ENCODE measurements at regions not wholly inside any gene's neighbourhood (a gene's known extent, or its start where the extent isn't known, plus 50 kb on each side); places are given as distances from the start of the nearest gene placed in this dataset.

DNA sequence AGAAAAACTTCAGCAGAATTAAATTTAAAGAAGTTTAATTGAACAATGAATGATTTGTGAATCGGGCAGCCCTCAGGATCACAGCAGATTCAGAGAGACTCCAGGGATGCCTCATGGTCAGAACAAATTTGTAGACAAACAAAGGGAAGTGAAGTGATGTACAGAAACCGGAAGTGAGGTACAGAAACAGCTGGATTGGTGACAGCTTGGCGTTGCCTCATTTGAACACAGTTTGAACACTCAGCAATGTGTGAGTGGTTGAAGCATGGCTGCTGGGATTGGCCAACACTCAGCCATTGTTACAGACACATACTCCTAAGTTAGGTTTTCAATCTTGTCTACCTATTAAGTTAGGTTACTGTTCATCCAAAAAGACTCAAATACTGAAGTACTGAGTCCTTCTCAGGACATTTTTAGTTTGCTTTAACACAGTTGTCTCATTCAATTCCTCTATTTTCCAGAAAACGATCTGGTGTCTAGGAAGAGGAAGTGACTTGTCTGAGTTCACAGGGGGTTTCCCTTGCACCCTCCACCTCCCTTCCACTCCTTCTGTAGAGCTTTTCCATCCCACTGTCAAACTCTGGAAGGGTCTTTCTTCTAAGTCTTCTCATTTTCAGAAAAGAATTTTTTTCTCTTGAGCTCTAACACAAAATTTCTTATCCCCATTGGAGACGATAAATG is 137.9 kb downstream of the SLC4A3 start:
- Histone ChIP-seq H3K4me1 (ENCODE audit: control insufficient read depth in 2 of 3, insufficient read depth in 2 of 3, low read depth in 1 of 3, low read length in 3 of 3) (peaks cover 0 to 4% (median 0%) of the 10 kb centered on the region in 3 donors), H3K36me3 (ENCODE audit: control insufficient read depth in 2 of 3, insufficient read depth in 3 of 3, low read length in 3 of 3) (no peaks in the 10 kb centered on the region), H3K4me3 (ENCODE audit: low read length in 3 of 3) (no peak overlapping the region), H3K9ac (ENCODE audit: low read length in 3 of 3) (no peak overlapping the region), H3K27ac (ENCODE audit: low read depth in 2 of 2, low read length in 2 of 2) (no peak overlapping the region), H3K9me3 (ENCODE audit: control insufficient read depth in 2 of 3, insufficient read depth in 1 of 3, low read length in 3 of 3) (no peaks in the 10 kb centered on the region), H3K27me3 (ENCODE audit: control insufficient read depth, insufficient read depth, low read length) (no peaks in the 10 kb centered on the region)
- FAIRE-seq: no peak
- DNase-seq: no peak
- intact Hi-C loops (cut with DNase I): no loop called here
- TF ChIP-seq, protein P1, sequence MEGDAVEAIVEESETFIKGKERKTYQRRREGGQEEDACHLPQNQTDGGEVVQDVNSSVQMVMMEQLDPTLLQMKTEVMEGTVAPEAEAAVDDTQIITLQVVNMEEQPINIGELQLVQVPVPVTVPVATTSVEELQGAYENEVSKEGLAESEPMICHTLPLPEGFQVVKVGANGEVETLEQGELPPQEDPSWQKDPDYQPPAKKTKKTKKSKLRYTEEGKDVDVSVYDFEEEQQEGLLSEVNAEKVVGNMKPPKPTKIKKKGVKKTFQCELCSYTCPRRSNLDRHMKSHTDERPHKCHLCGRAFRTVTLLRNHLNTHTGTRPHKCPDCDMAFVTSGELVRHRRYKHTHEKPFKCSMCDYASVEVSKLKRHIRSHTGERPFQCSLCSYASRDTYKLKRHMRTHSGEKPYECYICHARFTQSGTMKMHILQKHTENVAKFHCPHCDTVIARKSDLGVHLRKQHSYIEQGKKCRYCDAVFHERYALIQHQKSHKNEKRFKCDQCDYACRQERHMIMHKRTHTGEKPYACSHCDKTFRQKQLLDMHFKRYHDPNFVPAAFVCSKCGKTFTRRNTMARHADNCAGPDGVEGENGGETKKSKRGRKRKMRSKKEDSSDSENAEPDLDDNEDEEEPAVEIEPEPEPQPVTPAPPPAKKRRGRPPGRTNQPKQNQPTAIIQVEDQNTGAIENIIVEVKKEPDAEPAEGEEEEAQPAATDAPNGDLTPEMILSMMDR (IDR thresholded peaks at IDR 0.05; ENCODE audit: borderline replicate concordance, extremely low read depth, insufficient read depth): no peak

DNA sequence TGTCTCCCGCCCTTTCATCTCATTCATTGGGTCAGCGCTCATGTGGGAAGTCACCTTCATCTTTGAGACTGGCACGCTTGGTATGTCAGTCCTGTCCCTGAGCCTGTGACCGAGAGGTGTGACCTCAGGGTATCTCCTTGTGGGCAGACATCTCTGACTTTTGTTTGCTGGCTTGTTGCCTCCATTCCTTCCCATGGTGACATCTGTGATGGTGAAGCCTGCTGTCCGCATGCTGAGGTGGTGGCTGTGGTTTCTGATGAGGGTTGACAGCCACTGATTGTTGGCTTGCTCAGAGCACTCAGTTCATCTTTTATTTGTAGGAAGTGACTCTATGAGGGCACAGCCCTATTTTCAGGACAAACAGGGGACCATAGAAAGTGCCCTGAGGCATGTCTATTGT is 139.2 kb downstream of the SLC4A3 start:
- H3K27me3 ChIP-seq (ENCODE audit: control insufficient read depth, insufficient read depth, low read length): no peaks in the 10 kb centered on the region
- FAIRE-seq: no peak
- intact Hi-C loops (cut with DNase I): no loop called here

DNA sequence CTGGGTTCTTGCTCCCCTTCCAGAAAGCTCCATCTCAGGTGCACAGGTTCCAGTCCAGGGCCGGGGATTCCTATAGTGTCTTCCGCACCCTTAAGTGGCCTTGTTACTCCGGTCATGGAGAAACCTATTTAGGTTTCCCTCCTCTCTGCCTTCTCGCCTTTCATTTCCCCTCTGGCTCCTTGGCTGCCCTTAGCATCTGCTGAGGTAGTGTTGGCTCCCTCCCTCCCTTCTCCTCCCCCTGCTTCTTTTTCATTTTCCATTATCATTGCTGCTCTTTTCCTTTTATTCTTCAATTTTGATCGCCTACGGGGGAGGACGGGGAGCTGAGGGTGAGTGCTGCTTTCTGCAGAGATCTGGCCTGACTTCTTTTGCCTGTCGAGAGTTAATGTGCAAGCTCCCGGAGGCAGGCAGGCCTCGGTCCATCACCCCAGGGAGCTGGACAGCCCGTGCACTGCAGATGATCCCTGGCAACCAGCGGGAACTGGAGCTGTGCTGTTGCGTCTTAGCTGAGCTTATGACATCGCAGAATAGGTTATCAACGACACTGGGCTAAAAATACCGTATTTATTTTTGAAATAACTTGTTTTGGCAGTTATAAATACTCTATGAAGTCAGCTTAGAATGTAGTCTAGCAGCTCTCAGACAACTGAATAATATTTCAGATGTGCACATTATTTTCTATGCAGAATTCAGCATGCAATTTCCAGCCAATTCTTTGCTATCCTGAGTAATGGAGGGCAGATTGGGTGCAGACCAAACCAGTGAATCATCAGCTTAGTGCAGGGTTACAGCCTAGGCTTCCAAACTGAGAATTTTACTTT is 141.9 kb downstream of the SLC4A3 start:
- H3K4me3 ChIP-seq (ENCODE audit: low read length in 3 of 3): no peak overlapping the region
- H3K27me3 ChIP-seq (ENCODE audit: control insufficient read depth, insufficient read depth, low read length): no peaks in the 10 kb centered on the region
- H3K27ac ChIP-seq (ENCODE audit: low read depth in 2 of 2, low read length in 2 of 2): no peak overlapping the region
- intact Hi-C loops (cut with DNase I): no loop called here
- H3K4me1 ChIP-seq (ENCODE audit: control insufficient read depth in 2 of 3, insufficient read depth in 2 of 3, low read depth in 1 of 3, low read length in 3 of 3): peaks cover 0 to 4% (median 0%) of the 10 kb centered on the region in 3 donors
- FAIRE-seq (no peak), DNase-seq (peak; percentile 41 to 92 (median 47))
- H3K9me3 ChIP-seq (ENCODE audit: control insufficient read depth in 2 of 3, insufficient read depth in 1 of 3, low read length in 3 of 3): no peaks in the 10 kb centered on the region
- TF ChIP-seq, protein P1 (IDR thresholded peaks at IDR 0.05; ENCODE audit: borderline replicate concordance, extremely low read depth, insufficient read depth): no peak
- no peak overlapping the region for H3K9ac ChIP-seq (ENCODE audit: low read length in 3 of 3)
- no peaks in the 10 kb centered on the region for H3K36me3 ChIP-seq (ENCODE audit: control insufficient read depth in 2 of 3, insufficient read depth in 3 of 3, low read length in 3 of 3)

More for the DNA sequence above, 139.2 kb downstream of the SLC4A3 start:
- TF ChIP-seq, protein P1 (IDR thresholded peaks at IDR 0.05; ENCODE audit: borderline replicate concordance, extremely low read depth, insufficient read depth): no peak
- peaks cover 0 to 4% (median 0%) of the 10 kb centered on the region in 3 donors for H3K4me1 ChIP-seq (ENCODE audit: control insufficient read depth in 2 of 3, insufficient read depth in 2 of 3, low read depth in 1 of 3, low read length in 3 of 3)
- DNase-seq: no peak
- H3K4me3 ChIP-seq (ENCODE audit: low read length in 3 of 3): no peak overlapping the region
- H3K9me3 ChIP-seq (ENCODE audit: control insufficient read depth in 2 of 3, insufficient read depth in 1 of 3, low read length in 3 of 3): no peaks in the 10 kb centered on the region
- no peaks in the 10 kb centered on the region for H3K36me3 ChIP-seq (ENCODE audit: control insufficient read depth in 2 of 3, insufficient read depth in 3 of 3, low read length in 3 of 3)
- H3K27ac ChIP-seq (ENCODE audit: low read depth in 2 of 2, low read length in 2 of 2): no peak overlapping the region
- H3K9ac ChIP-seq (ENCODE audit: low read length in 3 of 3): no peak overlapping the region

All from kidney (tissue), 13 donors.